GM21381 (cell line): ENCODE measurements at regions not wholly inside any gene's neighbourhood (a gene's known extent, or its start where the extent isn't known, plus 50 kb on each side); places are given as distances from the start of the nearest gene placed in this dataset.
"Not testable (repeated sequence)": the region's sequence is repeated elsewhere in the genome, so short reads cannot be mapped to it uniquely, and the experiment has no call there.

ENCODE experiments used
- ATAC-seq: cut with Tn5 transposase; IDR thresholded peaks from one replicate; pipeline ENCODE4 v1.9.1; 2021; ENCODE audit warnings: mild to moderate bottlenecking, moderate library complexity; ENCODE audit not compliant: unreplicated experiment

- no peak for ATAC-seq
These were observed 479.0 kb downstream of the XYLT1 start for GRCh38 chr16:16991711-16992110.

DNA sequence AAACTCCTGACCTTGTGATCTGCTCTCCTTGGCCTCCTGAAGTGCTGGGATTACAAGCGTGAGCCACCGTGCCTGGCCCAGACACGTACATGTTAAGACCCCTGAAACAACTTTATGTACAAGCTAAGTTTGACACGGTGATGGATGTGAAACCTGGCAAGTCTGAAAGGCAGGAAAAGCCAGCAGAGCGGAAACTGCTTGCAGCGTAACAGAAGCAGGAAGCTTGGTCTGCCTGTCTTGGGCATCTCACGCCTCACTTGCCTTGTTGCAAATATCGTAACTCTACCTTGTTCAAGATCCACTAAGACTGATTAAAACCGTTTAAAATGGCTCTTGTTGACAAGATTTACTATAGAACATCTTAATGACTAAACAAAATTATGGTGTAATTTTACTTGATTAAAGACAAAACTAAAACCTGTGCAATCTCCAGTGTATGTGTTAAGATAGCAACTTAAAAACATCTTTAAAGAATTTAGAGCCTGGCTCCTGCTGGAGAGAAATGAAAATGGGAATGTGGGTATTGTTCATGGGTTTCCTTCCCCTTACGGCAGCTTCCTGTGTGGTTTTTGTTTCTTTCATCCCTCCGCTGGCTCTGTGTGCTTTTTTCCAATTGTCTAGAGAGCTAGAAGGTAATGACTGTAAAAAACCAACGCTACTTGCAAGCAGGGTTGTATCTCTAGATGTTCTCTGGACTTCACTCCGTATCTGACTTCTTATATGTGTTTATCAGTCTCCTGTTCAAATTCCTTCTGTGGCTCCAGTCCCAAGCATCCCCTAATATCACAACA is 477.6 kb downstream of the XYLT1 start:
- no peak for ATAC-seq

DNA sequence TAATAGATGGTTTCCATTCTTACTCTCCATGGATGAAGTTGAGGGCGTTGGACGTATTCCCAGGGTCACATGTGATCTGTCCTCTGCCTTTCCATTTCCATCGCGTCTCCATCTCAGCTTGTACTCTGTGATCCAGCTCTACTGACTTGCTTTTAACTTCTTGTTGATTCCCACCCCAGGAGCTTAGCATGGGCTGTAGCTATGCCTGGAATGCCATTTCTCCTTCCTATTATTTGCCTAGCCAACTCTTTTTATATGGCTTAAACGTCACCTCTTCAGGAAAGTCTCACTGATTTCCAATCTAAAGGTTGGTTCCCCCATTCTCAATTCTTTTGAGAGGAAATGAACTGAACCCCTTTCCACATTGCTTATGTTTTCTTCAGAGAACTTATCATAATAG is 475.9 kb downstream of the XYLT1 start:
- ATAC-seq, result no peak

GRCh38 chr16:16996827-16997226 is 473.9 kb downstream of the XYLT1 start:
- no peak for ATAC-seq

DNA sequence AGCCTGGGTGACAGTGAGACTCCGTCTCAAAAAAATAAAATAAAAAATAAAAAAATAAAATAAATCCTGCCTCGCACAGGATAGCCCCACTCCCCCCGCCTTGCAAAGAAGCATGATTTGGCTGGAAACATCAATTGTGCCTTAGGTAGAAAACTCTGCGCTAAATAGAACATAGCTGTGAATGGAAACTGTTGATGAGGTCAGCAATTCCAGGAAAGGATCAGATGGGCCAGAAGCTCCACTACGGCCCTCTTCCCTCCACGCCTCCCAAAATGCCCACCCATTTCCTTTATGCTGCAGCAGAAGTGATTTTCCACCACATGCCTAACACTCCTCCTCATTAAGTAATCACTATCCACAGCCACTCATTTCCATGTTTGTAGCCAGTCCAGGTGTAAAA is 473.4 kb downstream of the XYLT1 start:
- ATAC-seq, result no peak

GRCh38 chr16:17001471-17001870 is 469.3 kb downstream of the XYLT1 start:
- no peak for ATAC-seq

GRCh38 chr16:17002565-17002964 is 468.2 kb downstream of the XYLT1 start:
- ATAC-seq, result no peak

GRCh38 chr16:17005963-17006362 is 464.8 kb downstream of the XYLT1 start:
- ATAC-seq, result not testable (repeated sequence)

GRCh38 chr16:17011712-17012111 is 459.0 kb downstream of the XYLT1 start:
- no peak for ATAC-seq

DNA sequence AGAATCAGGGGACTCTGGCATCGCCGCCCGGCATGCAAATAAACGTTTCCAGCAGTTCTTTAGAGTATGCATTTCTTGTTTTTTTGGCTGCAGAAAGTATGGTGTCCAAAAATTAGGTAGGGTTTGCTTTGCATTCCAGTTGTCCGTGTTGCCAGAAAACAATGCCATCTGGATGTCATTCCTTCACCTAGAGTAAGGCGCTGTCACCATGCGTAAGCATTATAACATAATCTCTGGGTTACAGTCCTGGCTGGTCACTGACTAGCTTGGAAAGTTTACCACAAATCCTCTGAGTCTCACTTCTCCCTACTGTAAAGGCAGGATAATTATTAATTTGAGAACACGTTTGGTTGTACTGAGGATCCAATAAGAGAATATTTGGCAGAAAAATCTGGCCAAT is 457.7 kb downstream of the XYLT1 start:
- no peak for ATAC-seq

- ATAC-seq, result no peak
These were observed 456.2 kb downstream of the XYLT1 start for GRCh38 chr16:17014484-17015121.

- ATAC-seq, result no peak
These were observed 455.1 kb downstream of the XYLT1 start for GRCh38 chr16:17015702-17016101.

GRCh38 chr16:17017442-17017841 is 453.3 kb downstream of the XYLT1 start:
- ATAC-seq, result no peak

- ATAC-seq, result no peak
These were observed 452.2 kb downstream of the XYLT1 start for GRCh38 chr16:17018585-17018939.

DNA sequence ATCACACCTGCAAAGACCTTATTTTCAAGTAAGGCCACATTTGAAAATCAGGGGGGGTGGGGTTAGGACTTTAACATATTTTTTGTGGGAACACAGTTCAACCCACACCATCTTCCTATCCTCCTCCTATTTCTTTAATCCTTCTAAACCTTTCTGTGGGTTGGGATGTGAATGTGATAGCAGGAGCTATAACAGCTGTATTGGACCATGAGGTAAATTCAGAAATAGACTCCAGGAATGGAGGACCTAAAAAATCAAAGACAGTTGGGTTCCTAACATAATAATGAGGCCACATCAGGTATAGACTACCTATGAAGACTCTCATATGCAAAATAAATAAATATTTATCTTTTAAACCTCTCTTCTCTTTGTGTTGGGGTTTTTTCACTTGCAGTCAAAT is 451.4 kb downstream of the XYLT1 start:
- no peak for ATAC-seq

- ATAC-seq, result no peak
These were observed 447.2 kb downstream of the XYLT1 start for GRCh38 chr16:17023606-17024005.

DNA sequence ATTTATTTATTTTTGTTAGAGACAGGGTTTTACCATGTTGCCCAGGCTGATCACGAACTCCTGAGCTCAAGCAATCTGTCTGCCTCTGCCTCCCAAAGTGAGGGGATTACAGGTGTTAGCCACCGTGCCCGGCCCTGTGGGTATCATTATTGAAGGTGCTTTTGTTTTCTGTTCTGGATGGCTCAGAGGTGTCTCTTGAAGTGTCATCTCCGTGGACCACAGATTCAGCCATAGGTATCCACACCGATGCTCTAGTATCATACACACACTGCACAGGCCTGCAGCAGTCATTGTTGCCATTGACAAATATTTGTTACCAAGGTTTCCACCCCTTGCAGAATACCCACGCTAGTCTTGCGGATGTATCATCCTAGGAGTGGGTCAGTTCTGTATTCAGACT is 446.2 kb downstream of the XYLT1 start:
- no peak for ATAC-seq

- peak; percentile 85 for ATAC-seq
These were observed 444.0 kb downstream of the XYLT1 start for GRCh38 chr16:17026600-17027242.

GRCh38 chr16:17027488-17028129 is 443.2 kb downstream of the XYLT1 start:
- ATAC-seq, result no peak

- no peak for ATAC-seq
These were observed 441.0 kb downstream of the XYLT1 start for GRCh38 chr16:17029602-17030350.
